ENCODE measurements at regions not wholly inside any gene's neighbourhood (a gene's known extent, or its start where the extent isn't known, plus 50 kb on each side); places are given as distances from the start of the nearest gene placed in this dataset.

DNA sequence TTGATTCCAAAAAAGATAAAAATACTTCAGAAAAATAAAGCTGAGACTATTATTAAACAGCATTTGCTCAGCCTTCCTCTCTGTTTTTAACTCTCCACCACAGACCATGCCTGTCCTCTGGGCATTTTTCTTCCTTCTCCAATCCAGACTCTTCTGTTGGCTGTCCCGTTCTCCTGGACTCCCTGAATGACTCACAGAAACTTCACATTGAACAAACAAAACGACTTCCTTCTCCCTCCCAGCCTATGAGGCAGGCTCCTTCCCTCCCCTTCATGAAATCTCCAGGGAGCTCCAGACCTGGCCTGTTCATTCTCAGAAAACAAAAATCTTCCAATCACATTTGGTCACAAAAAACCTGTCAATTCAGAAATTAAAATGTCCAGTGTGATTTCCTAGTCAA lies 421.3 kb downstream of the NPHP4 start:
- no peak for TF ChIP-seq EZH2 (IDR thresholded peaks at IDR 0.05)
- TF ChIP-seq, protein P1, sequence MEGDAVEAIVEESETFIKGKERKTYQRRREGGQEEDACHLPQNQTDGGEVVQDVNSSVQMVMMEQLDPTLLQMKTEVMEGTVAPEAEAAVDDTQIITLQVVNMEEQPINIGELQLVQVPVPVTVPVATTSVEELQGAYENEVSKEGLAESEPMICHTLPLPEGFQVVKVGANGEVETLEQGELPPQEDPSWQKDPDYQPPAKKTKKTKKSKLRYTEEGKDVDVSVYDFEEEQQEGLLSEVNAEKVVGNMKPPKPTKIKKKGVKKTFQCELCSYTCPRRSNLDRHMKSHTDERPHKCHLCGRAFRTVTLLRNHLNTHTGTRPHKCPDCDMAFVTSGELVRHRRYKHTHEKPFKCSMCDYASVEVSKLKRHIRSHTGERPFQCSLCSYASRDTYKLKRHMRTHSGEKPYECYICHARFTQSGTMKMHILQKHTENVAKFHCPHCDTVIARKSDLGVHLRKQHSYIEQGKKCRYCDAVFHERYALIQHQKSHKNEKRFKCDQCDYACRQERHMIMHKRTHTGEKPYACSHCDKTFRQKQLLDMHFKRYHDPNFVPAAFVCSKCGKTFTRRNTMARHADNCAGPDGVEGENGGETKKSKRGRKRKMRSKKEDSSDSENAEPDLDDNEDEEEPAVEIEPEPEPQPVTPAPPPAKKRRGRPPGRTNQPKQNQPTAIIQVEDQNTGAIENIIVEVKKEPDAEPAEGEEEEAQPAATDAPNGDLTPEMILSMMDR (IDR thresholded peaks at IDR 0.05), result no peak
- no peak for TF ChIP-seq EZH2phosphoT487 (IDR thresholded peaks at IDR 0.05)
- peaks cover 21% of the 10 kb centered on the region for H3K9me3 Mint-ChIP-seq
- peaks cover 6% of the 10 kb centered on the region for H3K27me3 Mint-ChIP-seq (ENCODE audit: insufficient read depth, low read depth)
- no peak overlapping the region for H3K4me2 ChIP-seq
- H3K36me3 ChIP-seq, result no peaks in the 10 kb centered on the region
- no peak overlapping the region for H3K27ac Mint-ChIP-seq
- H4K20me1 ChIP-seq (ENCODE audit: low read depth), result no peaks in the 10 kb centered on the region
- H3K4me1 Mint-ChIP-seq, result no peaks in the 10 kb centered on the region
- no peak overlapping the region for H3K9ac ChIP-seq
- no peaks in the 10 kb centered on the region for H3K9me3 ChIP-seq (ENCODE audit: low read depth)
- no peaks in the 10 kb centered on the region for H3K79me2 ChIP-seq (ENCODE audit: low read depth)
- no peak overlapping the region for H2AFZ ChIP-seq (replicated peaks)
- no peak overlapping the region for H3K27ac ChIP-seq
- H3K36me3 Mint-ChIP-seq, result no peaks in the 10 kb centered on the region
- H3K4me3 ChIP-seq, result no peak overlapping the region
- no peaks in the 10 kb centered on the region for H3K4me1 ChIP-seq
- no peak for DNase-seq (ENCODE audit: low spot score)
- no peak overlapping the region for H3K4me3 Mint-ChIP-seq
- H3K27me3 ChIP-seq, result no peaks in the 10 kb centered on the region
- no peaks in the 10 kb centered on the region for H3F3A ChIP-seq (ENCODE audit: low read depth)

DNA sequence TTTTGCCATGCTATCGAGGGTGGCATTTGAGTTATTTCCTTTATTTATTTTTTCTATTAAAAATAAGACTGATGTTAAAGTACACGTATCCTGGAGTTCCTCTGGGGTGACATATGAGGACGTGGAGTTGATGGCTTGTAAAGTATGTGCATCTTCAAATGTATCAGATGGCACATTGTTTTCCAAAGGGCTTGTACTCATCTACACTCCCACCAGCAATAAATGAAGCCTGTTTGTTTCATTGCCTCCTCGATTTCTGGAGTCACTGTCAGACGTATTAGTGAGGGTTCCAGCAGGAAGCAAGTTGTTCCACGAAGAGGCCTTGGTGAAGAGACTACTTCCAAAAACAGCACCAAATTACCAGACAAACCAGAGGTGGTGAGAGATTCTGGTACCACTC lies 423.9 kb downstream of the NPHP4 start:
- no peaks in the 10 kb centered on the region for H3K36me3 Mint-ChIP-seq

DNA sequence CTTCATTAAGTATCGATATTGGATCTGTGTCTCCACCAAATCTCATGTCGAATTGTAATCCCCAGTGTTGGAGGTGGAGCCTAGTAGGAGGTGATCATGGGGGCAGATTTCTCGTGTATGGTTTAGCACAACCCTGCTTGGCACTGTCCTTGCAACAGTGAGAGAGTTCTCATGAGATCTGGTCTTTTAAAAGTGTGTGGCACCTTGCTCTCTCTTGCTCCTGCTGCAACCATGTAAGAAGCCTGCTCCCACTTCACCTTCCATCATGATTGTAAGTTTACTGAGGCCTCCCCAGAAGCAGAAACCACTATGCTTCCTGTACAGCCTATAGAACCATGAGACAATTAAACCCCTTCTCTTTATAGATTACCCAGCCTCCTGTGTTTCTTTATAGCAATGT lies 424.4 kb downstream of the NPHP4 start:
- TF ChIP-seq EZH2 (IDR thresholded peaks at IDR 0.05), result no peak
- TF ChIP-seq, protein P1 (IDR thresholded peaks at IDR 0.05), result no peak
- TF ChIP-seq EZH2phosphoT487 (IDR thresholded peaks at IDR 0.05), result no peak
- no peaks in the 10 kb centered on the region for H3K9me3 ChIP-seq (ENCODE audit: low read depth)
- H3K9me3 Mint-ChIP-seq, result peaks cover 21% of the 10 kb centered on the region

More for the DNA sequence above, 423.9 kb downstream of the NPHP4 start:
- H3K9ac ChIP-seq, result no peak overlapping the region
- no peaks in the 10 kb centered on the region for H3K27me3 ChIP-seq
- Mint-ChIP-seq H3K27ac (no peak overlapping the region), H3K9me3 (peaks cover 21% of the 10 kb centered on the region), H3K27me3 (ENCODE audit: insufficient read depth, low read depth) (peaks cover 4% of the 10 kb centered on the region), H3K4me1 (no peaks in the 10 kb centered on the region), H3K4me3 (no peak overlapping the region)
- H2AFZ ChIP-seq (replicated peaks), result no peak overlapping the region
- H3K9me3 ChIP-seq (ENCODE audit: low read depth), result no peaks in the 10 kb centered on the region
- no peak overlapping the region for H3K4me3 ChIP-seq
- TF ChIP-seq EZH2 (IDR thresholded peaks at IDR 0.05) (no peak), EZH2phosphoT487 (IDR thresholded peaks at IDR 0.05) (no peak)
- TF ChIP-seq, protein P1 (IDR thresholded peaks at IDR 0.05), result no peak
- H3F3A ChIP-seq (ENCODE audit: low read depth), result no peaks in the 10 kb centered on the region
- no peak overlapping the region for H3K4me2 ChIP-seq
- no peaks in the 10 kb centered on the region for H3K79me2 ChIP-seq (ENCODE audit: low read depth)
- H3K4me1 ChIP-seq, result no peaks in the 10 kb centered on the region
- H3K27ac ChIP-seq, result no peak overlapping the region
- H4K20me1 ChIP-seq (ENCODE audit: low read depth), result no peaks in the 10 kb centered on the region
- no peaks in the 10 kb centered on the region for H3K36me3 ChIP-seq
- DNase-seq (ENCODE audit: low spot score), result no peak

More for the DNA sequence above, 424.4 kb downstream of the NPHP4 start:
- no peaks in the 10 kb centered on the region for H3K36me3 ChIP-seq
- H3K4me3 Mint-ChIP-seq, result no peak overlapping the region
- H3K4me3 ChIP-seq, result no peak overlapping the region
- no peak overlapping the region for H2AFZ ChIP-seq (replicated peaks)
- no peak overlapping the region for H3K4me2 ChIP-seq
- no peaks in the 10 kb centered on the region for H3K36me3 Mint-ChIP-seq
- no peaks in the 10 kb centered on the region for H3K4me1 Mint-ChIP-seq
- H4K20me1 ChIP-seq (ENCODE audit: low read depth), result no peaks in the 10 kb centered on the region
- H3K27me3 ChIP-seq, result no peaks in the 10 kb centered on the region
- H3K27me3 Mint-ChIP-seq (ENCODE audit: insufficient read depth, low read depth), result peaks cover 4% of the 10 kb centered on the region
- H3K27ac Mint-ChIP-seq, result no peak overlapping the region
- no peak overlapping the region for H3K27ac ChIP-seq
- no peak for DNase-seq (ENCODE audit: low spot score)
- H3K79me2 ChIP-seq (ENCODE audit: low read depth), result no peaks in the 10 kb centered on the region
- no peaks in the 10 kb centered on the region for H3F3A ChIP-seq (ENCODE audit: low read depth)
- no peak overlapping the region for H3K9ac ChIP-seq
- no peaks in the 10 kb centered on the region for H3K4me1 ChIP-seq

Data from neural progenitor cell (in vitro differentiated cells).